HG02610 (cell line): ENCODE measurements at regions not wholly inside any gene's neighbourhood (a gene's known extent, or its start where the extent isn't known, plus 50 kb on each side); places are given as distances from the start of the nearest gene placed in this dataset.

ENCODE experiments used
- ATAC-seq: cut with Tn5 transposase; IDR thresholded peaks from one replicate; pipeline ENCODE4 v1.9.1; 2021; ENCODE audit warnings: mild to moderate bottlenecking, moderate library complexity; ENCODE audit not compliant: unreplicated experiment

DNA sequence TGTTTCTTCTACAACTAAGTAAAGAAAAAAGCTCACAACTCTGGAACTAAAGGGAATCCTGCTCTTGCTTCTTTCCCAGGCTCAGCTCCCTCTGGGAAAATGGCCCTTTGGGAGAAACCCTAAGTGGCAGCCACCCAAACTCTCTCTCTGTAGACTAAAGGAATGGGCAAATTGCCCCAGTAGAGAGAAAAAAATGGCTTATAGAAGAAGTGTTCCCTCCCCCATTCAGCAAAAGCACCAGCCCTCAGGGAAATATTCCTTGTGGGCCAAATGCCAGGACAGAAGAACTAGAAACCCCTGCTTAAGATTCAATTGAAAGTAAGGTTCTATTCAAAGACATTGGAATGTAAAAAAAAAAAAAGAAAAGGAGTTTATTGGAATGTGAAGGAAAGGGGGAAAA is 603.7 kb upstream of the ALCAM start:
- ATAC-seq: no peak

DNA sequence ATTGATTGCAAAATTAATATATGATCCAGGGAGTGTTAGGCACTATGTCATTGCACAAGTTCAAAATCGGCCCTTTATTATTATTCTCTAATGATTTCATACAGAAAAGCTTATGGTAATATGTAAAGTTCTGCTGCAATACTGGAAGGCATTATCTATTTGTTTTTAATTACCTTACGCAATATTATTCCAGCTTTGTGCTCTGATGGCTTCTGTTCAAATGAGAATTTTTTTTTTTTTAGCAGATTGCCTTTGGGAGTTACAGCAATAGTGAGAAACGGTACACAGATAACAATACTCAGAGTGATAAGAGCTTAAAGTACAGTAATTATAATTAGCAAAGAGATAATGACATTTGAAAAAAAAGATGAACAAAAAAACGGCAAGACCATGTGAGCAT is 602.2 kb upstream of the ALCAM start:
- no peak for ATAC-seq

DNA sequence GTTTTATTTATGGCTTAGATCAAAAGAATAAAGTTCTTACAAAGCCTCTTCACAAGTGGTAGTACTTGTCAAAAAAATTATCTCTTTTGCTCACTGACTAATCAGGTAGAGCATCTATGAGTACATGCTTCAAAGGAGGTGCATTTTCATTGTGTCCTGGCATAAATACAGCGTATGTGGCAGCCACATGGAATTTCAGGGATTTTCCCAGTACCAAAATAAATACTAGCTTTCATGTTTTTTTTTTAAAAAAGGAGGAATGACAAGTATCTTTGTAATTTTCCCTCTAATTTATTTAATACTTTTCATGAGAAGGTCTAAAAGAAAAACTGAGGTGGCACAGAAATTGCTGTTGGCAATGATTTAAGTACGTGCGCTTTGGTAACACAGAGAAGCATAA is 597.8 kb upstream of the ALCAM start:
- ATAC-seq: no peak

DNA sequence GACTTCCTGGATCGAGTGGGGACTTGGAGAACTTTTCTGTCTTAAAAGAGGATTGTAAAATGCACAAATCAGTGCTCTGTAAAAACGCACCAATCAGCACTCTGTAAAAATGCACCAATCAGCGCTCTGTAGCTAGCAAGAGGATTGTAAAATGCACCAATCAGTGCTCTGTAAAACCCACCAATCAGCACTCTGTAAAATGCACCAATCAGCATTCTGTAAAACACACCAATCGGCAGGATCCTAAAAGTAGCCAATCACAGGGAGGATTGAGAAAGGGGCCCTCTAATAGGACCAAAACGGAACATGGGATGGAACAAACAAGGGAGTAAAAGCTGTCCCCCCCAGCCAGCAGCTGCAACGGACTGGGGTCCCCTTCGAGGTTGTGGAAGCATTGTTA is 587.4 kb upstream of the ALCAM start:
- ATAC-seq: no peak

DNA sequence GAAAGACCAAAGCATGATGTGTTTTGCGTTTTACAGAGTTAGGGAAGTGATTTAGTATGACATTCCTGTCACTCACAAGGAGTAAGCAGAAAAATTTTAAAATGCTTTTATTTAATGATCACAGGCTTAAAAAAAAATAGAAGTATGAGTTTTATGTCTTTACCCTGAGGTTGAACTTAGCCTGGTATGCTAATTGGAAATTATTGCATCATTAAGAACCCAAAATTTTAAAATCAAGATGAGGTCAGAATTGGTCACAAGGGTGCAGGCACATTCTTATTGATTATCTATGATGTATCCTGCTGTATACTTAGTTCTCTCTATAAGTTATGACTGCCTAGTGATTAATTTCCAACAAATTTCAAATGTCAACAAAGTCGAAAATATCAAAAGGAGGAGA is 585.6 kb upstream of the ALCAM start:
- no peak for ATAC-seq

DNA sequence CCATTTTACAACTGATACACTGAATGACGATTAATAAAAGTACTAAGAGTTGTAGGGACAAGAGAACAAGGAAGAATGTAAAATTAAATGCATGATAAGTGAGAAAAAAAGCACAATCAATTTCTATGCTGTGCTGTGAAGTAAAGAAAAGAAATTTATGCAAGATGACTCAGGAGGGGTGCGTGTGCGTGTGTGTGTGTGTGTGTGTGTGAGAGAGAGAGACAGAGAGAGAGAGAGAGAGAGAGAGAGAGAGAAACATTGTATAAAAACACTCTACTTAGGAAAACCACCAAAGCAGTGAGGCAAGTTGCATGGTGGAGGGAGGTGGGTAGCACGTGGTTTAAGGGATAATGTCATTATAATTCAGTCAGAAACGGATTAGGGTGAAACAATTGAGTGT is 580.8 kb upstream of the ALCAM start:
- no peak for ATAC-seq

DNA sequence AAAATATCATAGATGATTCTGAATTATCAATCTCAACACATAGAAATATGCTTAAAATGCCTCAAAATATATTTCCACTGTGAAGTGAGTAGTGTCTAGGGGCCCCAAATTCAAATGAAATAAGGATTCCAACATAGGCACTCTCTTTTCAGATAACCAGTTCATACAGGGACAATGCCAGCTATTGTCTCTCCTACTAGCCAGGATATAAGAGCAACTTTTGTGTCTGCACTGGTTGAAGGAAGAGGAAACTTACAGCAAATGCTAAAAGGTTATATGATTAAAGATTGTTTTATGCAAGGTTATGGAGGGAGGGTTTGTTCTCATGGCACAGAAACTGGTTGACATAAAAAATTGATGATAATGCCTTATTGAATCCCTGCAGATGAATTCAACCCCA is 579.4 kb upstream of the ALCAM start:
- ATAC-seq: no peak

DNA sequence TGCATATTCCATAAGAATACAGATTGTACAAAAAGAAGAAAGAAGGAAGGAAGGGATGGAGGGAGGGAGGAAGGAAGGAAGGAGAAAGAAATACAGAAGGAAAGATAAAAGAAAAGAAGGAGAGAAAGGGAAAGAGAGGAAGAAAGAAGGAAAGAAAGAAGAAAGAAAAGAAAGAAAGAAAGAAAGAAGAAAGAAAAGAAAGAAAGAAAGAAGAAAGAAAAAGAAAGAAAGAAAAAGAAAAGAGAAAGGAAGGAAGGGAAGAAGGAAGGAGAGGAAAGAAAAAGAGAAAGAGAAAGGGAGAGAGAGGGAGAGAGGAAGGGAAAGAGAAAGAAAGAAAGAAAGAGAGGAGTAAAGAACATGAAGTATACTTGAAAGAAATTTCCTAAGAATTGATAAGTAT is 577.9 kb upstream of the ALCAM start:
- ATAC-seq: no peak

DNA sequence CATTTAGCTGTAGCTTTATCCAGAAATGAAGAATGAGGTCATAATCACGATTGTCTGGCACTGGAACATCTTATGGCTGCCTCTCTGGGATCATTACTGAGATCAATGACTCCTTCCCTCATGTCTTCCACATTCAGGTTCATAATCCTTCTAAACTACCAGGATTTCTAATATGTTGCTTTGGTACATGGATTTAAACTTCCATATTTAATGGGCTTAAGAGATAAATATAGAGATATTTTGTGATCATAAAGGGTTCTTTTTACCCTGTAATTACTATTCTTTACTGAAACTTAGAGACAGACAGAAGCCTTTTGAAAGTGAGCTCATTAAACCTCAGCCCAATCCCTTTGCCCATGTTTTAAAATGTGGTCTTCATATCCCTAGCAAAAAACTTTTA is 575.4 kb upstream of the ALCAM start:
- ATAC-seq: no peak

DNA sequence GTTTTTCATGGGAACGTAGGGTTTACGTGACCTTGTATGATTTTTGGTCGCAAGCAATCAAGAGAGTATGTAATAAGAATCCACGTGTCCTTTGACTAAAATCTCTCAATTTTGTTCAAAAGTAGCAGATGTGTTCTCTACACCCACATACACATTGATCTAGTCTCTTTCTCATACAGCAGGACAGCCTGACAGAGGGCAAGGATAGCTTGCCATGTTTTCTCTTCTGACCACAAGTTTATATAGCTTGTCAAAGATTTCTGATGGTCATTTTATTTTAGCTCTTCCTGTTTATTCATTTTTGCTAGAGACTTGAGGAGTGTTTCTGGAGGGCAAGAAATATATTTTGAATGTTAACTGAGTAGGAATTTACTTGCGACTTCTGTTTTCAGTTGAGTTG is 570.2 kb upstream of the ALCAM start:
- no peak for ATAC-seq

DNA sequence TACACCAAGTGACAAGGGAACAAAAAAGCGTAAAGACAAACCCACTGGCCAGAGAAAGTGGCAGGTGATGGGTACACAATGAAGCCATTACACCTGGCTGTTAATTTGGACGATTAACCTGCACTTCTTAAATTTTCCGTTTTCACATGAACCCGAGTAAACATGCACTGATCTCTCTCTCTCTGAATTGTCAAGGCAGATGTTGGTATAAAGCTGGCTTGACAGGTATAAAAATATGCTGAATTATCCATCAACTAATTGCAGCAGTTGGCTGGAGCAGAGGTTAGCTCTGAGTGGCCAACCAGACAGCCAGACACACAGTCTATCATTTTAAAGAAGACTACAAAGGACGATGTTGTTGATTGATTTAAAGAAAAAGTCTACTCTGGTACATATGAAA is 561.7 kb upstream of the ALCAM start:
- ATAC-seq: no peak

DNA sequence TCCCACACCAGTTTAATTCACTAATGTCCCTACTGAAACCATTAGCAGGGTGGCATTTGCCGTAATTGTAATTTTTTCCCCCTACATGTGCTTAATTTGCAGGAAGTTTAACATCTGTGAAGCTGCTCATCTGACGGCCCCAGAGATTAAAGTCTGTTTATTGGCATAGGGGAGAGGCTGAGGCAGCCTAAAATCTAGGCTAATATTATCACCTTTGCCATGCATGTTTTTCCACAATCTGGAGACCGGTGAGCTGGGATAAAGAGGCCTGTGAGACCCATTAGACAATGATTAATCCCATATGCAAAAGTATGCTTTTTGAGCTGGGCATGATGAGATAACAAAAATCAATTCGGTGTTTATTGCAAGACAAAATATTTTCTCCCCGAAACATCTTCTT is 561.2 kb upstream of the ALCAM start:
- ATAC-seq: no peak

DNA sequence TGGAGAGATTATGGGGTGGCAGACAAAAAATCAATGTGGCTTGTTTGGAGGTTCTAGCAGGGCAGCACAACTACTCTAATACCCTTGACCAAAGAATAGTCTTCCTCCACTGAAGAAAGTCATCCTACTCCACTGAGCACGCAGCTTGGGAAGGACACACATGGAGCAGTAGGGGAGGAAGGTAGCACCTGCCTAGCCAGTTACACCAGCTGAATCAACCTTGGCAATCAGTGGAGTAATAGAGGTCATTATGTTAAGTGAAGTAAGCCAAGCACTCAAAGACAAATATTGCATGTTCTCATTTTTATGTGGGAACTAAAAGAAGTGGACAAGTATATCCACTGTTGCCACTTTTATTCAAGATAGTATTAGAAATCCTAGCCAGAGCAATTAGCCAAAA is 555.8 kb upstream of the ALCAM start:
- ATAC-seq: no peak

DNA sequence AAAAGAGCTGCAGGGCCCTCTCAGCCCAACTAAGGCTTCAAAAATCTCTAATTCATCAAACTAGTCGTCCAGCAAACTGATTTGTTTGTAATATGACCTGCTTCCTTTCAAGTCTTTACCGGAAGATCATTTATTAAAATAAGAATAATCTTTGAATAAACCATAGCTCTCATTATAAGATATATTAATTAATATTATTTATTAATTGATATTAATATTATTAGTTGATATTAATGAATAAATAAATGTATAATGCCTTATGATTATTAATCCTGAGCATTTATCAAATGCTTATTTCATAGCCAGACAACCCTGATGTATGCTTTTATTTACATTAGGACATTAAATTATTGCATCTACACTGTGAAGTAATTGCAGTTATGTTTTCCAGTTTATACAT is 550.7 kb upstream of the ALCAM start:
- no peak for ATAC-seq

DNA sequence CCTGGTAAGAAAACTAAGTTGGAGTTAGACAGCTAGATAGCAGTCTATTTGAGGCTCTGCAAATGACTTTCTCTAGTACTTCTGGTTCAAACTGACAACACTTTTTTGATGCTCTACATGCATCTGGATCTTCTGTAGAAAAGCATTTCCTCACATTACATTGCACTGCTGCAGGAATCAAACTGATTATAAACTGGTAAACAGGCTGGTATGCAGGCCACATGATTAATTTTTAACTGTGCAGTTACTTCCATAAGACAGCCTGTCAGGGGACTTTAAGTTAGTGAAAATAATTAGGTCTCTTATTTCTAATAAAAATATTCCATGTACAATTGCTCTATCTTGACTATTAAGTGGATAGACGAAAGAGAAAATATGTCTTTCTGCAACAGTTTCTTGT is 550.0 kb upstream of the ALCAM start:
- ATAC-seq: no peak

DNA sequence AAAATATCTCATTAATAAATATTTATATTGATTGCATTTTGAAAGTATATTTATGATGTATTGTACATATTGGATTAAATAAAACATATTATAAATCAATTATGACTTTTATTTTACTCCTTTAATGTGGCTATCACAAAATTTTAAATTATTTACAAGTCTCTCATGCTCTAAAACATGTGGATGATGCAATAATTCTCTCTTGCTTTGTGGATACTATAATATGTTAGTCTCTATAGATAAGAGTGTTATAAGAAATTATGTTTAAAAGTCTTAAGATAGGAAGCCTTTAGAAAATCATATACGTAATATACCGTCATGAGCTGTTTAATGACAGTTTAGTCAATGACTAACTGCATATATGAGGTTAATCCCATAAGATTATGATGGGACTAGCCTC is 547.4 kb upstream of the ALCAM start:
- ATAC-seq: no peak

DNA sequence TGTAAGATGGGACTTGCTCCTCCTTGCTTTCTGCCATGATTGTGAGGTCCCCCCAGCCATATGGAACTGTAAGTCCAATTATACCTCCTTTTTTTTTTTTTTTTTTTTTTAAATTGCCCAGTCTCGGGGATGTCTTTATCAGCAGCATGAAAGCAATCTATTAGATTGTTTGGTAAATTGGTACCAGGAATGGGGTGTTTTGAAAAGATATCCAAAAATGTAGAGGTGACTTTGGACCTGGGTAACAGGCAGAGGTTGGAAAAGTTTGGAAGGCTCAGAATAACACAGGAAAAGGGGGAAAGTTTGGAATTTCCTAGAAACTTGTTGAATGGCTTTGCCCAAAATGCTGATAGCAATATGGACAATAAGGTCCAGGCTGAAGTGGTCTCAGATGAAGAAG is 545.8 kb upstream of the ALCAM start:
- no peak for ATAC-seq

DNA sequence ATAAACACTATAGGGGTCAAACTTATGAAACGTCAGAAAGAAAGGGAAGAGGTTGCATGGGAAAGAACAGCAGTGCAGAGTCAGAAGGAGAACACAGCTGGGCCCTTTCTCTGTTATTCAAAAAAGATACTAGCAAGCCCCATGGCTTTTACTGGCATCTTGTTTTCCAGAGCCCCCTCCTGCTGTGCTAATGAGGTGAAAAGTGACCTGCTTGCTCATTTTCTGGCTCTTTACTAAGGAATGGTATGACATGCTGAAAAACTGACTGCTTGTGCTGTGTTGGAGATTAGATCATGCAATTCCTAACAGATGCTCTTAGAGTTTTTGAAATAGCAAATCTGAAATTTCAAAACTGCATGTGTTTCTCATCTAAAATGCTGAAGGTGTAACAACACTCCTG is 541.6 kb upstream of the ALCAM start:
- ATAC-seq: no peak

DNA sequence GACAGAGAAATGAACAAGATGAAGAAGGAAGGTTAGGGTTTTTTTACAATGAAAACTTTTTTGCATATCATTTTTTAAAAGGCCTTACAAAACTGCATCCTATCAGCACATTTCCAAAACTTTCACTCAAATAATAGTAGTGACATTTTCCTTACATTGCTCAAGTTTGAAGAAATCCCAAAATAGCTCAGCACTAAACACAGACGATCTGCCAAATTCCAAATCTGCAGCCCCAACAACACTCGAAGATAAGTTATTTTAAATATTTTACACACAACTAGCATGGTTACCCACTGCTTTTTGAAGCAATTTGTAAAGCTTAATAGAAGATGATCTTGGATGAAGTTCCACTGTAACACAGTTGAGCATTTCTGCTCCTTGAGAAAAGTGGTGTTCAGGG is 535.6 kb upstream of the ALCAM start:
- no peak for ATAC-seq

DNA sequence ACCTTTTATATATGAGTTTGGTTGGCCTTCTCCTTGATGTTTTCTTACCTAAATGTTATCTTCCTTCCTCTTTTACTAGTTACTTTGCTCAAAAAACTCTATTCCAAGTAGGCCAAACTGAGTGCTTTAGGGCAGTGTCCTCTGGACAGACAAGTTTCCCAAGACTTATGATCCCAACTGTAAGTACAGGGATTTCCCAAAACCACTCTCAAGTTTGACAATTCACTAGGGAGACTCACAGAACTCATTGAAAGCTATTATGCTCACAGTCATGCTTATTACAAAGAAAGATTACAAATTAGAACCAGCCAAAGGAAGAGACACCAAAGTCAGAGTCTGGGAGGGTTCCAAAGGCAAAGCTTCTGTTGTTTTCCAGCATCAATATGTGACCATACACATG is 534.2 kb upstream of the ALCAM start:
- ATAC-seq: no peak

DNA sequence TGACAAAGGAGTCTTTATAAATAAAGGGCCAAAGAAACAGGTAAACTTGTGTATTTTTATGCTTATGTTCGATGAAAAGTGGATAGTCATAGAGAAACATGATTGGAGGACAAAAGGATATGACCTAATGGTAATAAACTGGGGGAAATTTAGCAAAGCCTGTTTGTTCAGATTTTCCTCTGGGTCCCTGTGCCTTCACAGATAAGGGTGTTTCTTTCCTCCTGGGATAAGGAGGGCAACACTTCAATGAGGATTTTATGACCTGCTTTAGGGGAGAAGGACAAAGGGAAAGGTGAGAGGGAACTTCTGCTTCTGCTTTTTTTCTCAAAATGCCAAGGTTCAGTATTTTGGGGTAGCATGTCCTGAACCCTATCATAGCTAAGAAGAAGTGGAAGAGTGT is 531.3 kb upstream of the ALCAM start:
- no peak for ATAC-seq

DNA sequence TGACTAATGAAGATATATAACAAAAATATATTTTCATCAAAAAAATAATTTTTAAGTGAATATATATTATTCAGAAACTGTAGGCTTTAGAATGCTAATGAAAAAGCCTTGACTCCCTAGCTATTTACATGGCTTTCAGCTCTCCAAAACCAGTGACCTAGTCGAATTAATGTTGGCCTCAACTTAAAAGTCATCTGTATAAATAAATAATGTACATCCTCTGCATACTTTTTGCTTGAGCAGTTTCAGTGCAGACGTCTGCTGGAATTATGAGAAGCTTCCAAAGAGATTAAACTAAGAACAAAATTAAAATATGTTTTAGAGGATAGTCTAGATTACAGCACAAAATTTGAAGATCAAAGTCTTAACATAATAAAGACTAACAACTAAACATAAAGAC is 520.4 kb upstream of the ALCAM start:
- ATAC-seq: no peak

DNA sequence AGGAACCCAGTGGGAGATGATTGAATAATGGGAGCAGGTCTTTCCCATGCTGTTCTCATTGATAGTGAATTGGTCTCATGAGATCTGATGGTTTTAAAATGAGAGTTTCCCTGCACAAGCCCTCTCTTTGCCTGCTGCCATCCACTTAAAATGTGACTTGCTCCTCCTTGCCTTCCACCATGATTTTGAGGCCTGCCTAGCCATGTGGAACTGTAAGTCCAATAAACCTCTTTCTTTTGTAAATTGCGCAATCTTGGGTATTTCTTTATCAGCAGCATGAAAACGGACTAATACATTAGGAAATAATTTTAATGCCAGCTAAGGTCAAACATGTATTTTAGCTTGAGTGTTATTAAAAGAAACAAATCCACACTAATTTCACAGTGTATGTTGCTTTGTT is 517.6 kb upstream of the ALCAM start:
- no peak for ATAC-seq

DNA sequence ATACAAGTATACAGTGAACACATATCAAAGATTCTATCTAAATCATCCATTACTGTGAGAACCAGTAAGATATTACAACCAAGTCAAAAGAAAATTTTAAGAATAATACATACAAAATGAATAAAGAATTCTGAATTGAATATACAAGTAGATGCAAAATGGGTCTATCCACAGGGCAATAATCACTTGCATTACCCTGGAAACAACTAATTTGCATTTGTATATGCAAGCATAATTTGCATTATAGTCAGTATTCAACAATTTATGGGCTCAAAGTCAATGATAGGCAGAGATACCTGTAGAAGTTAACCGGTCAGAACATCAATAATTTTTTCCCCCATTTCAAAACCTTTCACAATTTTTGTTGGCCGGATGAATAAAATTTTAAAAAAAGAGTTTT is 512.2 kb upstream of the ALCAM start:
- no peak for ATAC-seq
